Stimulated activated CD4-positive, alpha-beta T cell treated with anti-CD3 and anti-CD28 coated beads, TNF-alpha, amount 100 ng/mL, for 1 hour (primary cell): ENCODE measurements at regions not wholly inside any gene's neighbourhood (a gene's known extent, or its start where the extent isn't known, plus 50 kb on each side); places are given as distances from the start of the nearest gene placed in this dataset.

Experiments used
- DNase-seq, 3 donors: peaks; one replicate each; pipeline ENCODE4 v3.0.0-alpha.2; 2020; ENCODE audit warnings: low read depth in 3 of 3, low spot score in 1 of 3

GRCh38 chr18:71798986-71799673 is 745.0 kb downstream of the CBLN2 start:
- no peak for DNase-seq

- DNase-seq: no peak
Observed at GRCh38 chr18:71797554-71797953, 746.6 kb downstream of the CBLN2 start.

- DNase-seq: no peak
Observed at GRCh38 chr18:71784777-71785176, 759.4 kb downstream of the CBLN2 start.

DNA sequence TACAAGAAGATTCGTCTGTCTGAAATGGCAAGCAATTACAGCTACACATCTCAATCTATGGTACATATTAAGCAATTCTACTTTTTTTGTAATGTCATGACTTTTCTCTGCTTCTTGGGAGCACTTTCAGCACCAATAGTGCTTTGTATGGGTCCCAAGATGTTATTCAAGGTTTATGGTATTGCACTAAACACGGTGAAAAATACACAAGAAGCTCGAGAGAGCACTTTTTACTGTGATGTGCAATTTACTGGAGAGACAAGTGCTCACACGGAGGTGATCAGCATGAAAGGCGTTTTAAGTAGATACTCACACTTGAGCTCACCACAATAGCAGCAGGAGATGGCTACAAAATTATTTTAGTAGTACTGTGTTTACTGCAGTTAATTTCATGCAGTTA is 783.6 kb downstream of the CBLN2 start:
- no peak for DNase-seq

GRCh38 chr18:71754246-71754645 is 789.9 kb downstream of the CBLN2 start:
- DNase-seq: no peak

DNA sequence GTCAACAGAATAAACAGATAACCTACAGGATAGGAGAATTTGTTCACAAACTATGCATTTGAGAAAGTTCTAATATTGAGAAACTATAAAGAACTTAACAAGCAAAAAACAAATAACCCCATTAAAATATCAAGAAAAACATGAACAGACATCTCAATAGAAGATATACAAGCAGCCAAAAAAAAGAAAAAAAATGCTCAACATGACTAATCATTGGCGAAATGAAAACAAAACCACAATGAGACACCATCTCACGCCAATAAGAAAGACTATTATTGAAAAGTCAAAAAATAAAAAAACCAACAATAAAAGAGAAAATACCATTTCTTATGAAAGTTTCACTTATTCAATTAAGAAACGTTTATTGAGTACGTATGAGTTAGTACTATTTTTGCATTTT is 800.5 kb downstream of the CBLN2 start:
- DNase-seq: no peak

DNA sequence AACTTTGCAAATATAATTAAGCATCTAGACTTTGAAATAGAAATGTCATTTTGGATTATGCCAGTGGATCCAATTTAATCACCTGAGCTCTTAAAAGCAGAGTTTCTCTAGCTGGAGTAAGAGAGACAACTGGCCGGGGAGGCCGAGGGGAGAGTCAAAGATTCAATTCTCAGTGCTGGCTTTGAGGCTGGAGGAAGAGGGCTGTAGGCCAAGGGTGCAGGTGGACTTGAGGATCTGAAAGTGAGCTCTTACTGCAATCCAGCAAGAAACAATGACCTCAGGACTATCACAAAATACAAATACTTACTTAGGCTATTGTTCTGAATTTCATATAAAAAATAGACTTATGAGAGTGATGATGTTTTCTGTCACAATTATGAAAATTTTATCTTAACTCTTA is 814.5 kb downstream of the CBLN2 start:
- no peak for DNase-seq

DNA sequence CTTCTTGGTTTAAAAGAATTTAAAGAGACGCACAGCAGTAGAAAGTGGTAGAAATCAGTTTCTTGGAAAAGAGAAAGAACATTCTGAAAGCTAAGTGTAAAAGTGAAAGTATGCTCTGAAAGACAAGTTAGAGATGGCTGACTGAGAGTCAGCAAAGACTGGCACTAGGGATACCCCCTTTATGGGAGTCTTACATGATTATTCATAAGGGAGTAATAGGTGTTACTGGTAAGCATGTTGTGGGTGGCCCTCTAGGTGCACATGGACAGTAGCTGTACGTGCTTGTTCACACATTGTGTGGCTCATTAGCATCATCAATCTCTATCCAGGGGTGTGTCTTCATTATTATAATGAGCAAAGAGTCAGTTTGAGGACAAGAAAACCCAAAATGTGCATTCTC is 816.2 kb downstream of the CBLN2 start:
- DNase-seq: no peak

GRCh38 chr18:71725256-71725655 is 818.9 kb downstream of the CBLN2 start:
- no peak for DNase-seq

GRCh38 chr18:71707985-71708500 is 836.1 kb downstream of the CBLN2 start:
- DNase-seq: no peak

DNA sequence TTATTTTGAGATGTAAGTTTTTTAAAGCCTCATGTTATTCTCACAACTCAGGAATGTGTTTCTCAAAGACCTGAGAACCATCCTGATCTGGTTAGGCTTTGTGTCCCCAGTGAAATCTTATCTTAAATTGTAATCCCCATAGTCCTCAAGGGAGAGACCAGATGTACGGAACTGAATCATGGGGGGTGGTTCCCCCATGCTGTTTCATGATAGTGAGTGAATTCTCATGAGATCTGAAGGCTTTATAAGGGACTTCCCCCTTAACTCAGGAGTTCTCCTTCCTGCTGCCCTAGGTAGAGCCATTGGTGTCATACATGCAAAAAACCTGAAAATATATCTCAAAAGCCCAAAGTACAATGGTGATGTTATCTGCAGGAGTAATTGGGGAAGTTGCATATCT is 836.7 kb downstream of the CBLN2 start:
- no peak for DNase-seq

DNA sequence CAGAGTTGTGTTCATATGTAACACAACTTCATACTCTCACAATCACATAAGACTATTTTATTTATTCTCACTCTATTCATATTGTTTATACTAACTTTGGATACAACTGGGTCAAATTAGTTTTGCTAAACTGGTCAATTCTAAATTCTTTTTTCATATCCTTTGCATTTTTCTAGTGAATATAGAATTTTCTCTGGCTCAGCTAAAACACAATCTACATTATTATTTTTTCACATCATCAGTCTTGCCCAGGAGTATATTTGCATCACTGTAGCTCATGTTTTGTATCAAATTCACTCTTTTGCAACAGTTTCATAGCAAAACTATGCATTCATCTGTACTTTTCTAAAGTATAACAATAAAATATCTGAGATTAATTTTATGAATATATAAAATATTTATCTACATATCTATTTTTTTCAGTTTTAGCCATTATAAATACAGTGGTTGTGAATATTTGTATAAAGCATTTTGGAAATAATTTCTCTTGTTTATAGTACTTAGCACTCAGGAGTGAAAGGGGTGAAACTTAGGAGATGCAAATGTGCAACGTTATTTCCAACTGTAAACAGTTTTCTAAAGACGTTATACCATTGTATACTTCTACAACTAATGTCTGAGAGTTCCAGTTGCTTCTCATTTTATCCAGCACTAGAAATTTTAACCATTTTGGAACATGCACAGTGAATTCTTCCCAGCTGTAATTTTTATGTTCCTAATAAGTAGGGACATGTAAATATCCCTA is 854.6 kb downstream of the CBLN2 start:
- DNase-seq: no peak

DNA sequence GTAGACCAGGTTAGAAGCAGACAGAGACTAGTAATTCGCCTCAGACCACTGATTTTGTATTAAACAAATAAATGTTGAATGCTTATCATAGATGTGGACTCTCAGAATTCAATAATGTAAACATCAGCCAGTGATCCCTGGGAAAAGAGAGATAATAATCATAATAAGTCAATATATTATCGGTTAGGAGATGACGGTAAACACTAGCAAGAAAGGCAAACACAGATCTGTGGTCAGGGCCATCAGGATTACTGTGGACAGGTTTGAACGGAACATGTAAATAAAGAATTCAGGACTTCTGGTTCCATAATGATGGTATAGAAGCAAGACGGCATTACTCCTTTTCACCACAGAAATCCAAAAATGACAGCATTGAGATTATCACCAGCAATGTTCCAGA is 861.6 kb downstream of the CBLN2 start:
- DNase-seq: no peak

DNA sequence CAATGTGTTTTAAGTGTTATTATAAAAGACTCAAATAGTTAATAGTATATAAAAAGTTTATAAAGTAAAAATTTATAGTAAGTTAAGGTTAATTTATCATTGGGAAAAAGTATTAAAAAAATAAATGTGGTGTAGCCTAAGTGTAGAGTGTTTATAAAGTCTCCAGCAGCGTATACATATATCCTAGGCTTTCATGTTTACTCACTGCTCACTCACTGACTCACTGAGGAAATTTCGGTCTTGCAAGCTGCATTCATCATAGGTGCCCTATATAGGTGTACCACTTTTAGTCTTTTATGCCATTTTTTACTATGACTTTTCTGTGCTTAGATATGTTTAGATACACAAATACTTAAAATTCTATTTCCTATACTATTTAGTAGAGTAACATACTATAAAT is 866.0 kb downstream of the CBLN2 start:
- no peak for DNase-seq

GRCh38 chr18:71673954-71674353 is 870.2 kb downstream of the CBLN2 start:
- DNase-seq: no peak

GRCh38 chr18:71673498-71673897 is 870.6 kb downstream of the CBLN2 start:
- no peak for DNase-seq

DNA sequence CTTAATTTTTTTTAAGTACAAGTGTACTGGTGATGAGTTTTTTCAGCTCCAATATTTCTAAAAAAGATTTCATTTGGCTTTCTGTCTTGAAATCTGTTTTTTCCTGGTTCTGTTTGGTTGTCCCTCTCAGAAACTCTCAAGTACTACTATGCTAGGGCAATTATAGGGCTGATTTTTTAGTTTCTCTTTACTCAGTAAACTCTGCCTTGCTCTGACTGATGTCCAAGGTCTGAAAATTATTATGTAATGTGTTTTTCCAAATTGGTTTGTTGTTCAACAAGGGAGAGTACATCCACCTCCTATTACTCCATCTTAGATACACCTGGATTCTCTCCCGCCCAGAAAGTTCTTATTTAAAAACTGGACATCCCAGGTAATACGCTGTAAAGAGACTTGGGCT is 877.7 kb downstream of the CBLN2 start:
- DNase-seq: no peak

DNA sequence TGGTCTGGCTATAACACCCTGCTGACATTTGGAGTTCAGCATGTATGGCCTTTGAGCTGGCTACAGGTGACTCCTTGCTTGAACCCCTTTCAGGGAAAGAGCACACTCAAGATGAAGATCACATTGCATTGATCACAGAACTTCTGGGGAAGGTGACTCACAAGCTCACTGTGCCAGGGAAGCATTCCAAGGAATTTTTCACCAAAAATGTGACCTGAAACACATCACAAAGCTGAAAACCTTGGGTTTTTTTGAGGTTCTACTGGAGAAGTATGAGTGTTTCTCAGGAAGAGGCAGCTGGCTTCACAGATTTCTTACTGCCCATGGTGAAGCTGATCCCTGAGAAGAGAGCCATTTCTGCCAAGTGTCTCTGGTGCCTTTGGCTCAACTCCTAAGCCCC is 879.0 kb downstream of the CBLN2 start:
- no peak for DNase-seq

GRCh38 chr18:71643822-71644221 is 900.3 kb downstream of the CBLN2 start:
- DNase-seq: no peak

DNA sequence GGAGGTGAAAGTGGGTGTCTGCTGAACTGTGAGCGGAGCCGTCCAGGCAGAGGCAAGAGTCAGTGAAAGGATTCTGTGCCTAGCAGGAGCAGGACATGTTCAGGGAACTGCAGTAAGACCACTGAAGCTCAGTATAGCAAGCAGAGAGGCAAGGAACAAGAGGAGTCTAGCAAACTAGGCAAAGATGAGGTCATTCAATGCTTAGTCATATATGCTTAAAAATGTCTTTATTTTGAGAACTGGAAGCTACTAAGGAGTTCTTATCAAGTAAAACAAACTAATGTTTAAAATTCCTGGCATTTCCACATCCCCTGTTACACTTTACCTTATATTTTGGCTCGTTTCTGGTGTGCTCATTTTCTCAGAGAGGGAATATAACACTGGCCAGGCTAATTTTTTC is 913.4 kb downstream of the CBLN2 start:
- DNase-seq: no peak

GRCh38 chr18:71625556-71626090 is 918.5 kb downstream of the CBLN2 start:
- DNase-seq: no peak

DNA sequence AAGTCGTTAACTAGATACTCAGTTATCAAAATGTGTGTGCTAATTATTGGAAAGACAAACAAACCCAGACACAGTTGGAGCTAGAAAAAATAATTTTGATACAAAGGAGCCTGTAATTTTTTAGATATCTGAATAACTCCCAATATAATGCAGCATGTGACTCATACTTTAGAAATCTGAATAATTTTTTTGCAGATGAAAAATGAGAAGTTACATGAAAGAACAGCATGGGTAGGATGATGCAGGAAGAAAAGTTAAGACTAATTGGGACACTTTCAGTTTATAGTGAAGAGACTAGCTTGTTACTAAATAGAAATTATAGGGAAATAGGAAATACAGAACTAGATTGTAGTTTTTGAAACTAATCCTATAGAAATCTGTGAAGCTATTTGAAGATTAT is 945.8 kb downstream of the CBLN2 start:
- DNase-seq: no peak
